IMR-90 (cell line): ENCODE measurements at regions not wholly inside any gene's neighbourhood (a gene's known extent, or its start where the extent isn't known, plus 50 kb on each side); places are given as distances from the start of the nearest gene placed in this dataset.

ENCODE experiments used
- ATAC-seq: fragments of 200-7000 bp; cut with Tn5 transposase; 2 replicates; pipeline ENCODE4 v1.9.1; 2020; ENCODE audit warnings: low read depth, mild to moderate bottlenecking, moderate library complexity
- BruUV-seq: library from RNA; stranded (reverse); fragments of 400-500 nt; replicated peaks from 2 replicates; lab custom pipeline; 2021; lab: Mats Ljungman, UMichigan
- CTCF ChIA-PET: fragments of 300-600 bp; formaldehyde crosslinking; extraction: SDS; loops from one replicate; lab custom pipeline; 2021; ENCODE audit warnings: antibody characterized with exemption; lab: Yijun Ruan, JAX
- POLR2A ChIA-PET: fragments of 300-600 bp; sonication (Branson Sonifier 250); formaldehyde crosslinking; loops from one replicate; lab custom pipeline; 2022; ENCODE audit warnings: antibody characterized with exemption; ENCODE audit not compliant: unreplicated experiment; lab: Charles Lee
- DNase-seq: peaks from one replicate; pipeline ENCODE4 v3.0.0; 2013
- H2AFZ ChIP-seq: replicated peaks from 2 replicates; pipeline ENCODE3; 2013; ENCODE audit warnings: low read length, mild to moderate bottlenecking; ENCODE audit not compliant: poor library complexity
- H2AK5ac ChIP-seq: 2 replicates; pipeline ENCODE4 v1.6.1; 2013; ENCODE audit warnings: low read depth, low read length, inconsistent platforms
- H2AK9ac ChIP-seq: replicated peaks from 2 replicates; pipeline ENCODE3; 2013; ENCODE audit warnings: mild to moderate bottlenecking, low read depth, low read length, moderate library complexity; ENCODE audit not compliant: poor library complexity
- H2BK120ac ChIP-seq: 2 replicates; pipeline ENCODE4 v1.6.1; 2013; ENCODE audit warnings: low read depth, low read length, inconsistent platforms
- H2BK15ac ChIP-seq: 3 replicates; pipeline ENCODE4 v1.6.1; 2013; ENCODE audit warnings: low read depth, low read length, inconsistent platforms
- H2BK20ac ChIP-seq: 2 replicates; pipeline ENCODE4 v1.6.1; 2013; ENCODE audit warnings: low read depth, mild to moderate bottlenecking, inconsistent platforms, low read length, moderate library complexity
- H2BK5ac ChIP-seq: 2 replicates; pipeline ENCODE4 v1.6.1; 2013; ENCODE audit warnings: mild to moderate bottlenecking, low read depth, low read length, inconsistent platforms; ENCODE audit not compliant: poor library complexity, severe bottlenecking
- H3K14ac ChIP-seq: replicated peaks from 2 replicates; pipeline ENCODE4 v1.6.1; 2013; ENCODE audit warnings: low read depth, low read length, inconsistent platforms
- H3K18ac ChIP-seq: 2 replicates; pipeline ENCODE4 v1.6.1; 2013; ENCODE audit warnings: low read depth, low read length, control low read depth
- H3K23ac ChIP-seq: 2 replicates; pipeline ENCODE4 v1.6.1; 2013; ENCODE audit warnings: low read depth, low read length, inconsistent platforms
- H3K27ac ChIP-seq: 2 replicates; pipeline ENCODE4 v1.5.1; 2013; ENCODE audit warnings: mild to moderate bottlenecking, control low read depth, low read length; ENCODE audit not compliant: insufficient read depth
- H3K27me3 ChIP-seq: 2 replicates; pipeline ENCODE4 v1.6.1; 2013; ENCODE audit warnings: low read length; ENCODE audit not compliant: control insufficient read depth, insufficient read depth
- H3K36me3 ChIP-seq: 2 replicates; pipeline ENCODE4 v1.6.1; 2013; ENCODE audit warnings: low read length, mixed read lengths; ENCODE audit not compliant: control insufficient read depth, insufficient read depth
- H3K4ac ChIP-seq: 2 replicates; pipeline ENCODE4 v1.6.1; 2013; ENCODE audit warnings: low read depth, low read length, inconsistent platforms
- H3K4me1 ChIP-seq: 2 replicates; pipeline ENCODE4 v1.6.1; 2013; ENCODE audit warnings: low read length, mixed read lengths; ENCODE audit not compliant: control insufficient read depth, insufficient read depth
- H3K4me2 ChIP-seq: 2 replicates; pipeline ENCODE4 v1.6.1; 2013; ENCODE audit warnings: low read depth, mild to moderate bottlenecking, control low read depth, low read length, moderate library complexity
- H3K4me3 ChIP-seq: 2 replicates; pipeline ENCODE4 v1.5.1; 2013; ENCODE audit warnings: low read depth, mild to moderate bottlenecking, control low read depth, low read length, moderate library complexity; ENCODE audit not compliant: insufficient read depth
- H3K56ac ChIP-seq: 2 replicates; pipeline ENCODE4 v1.6.1; 2013; ENCODE audit warnings: low read length, inconsistent platforms; ENCODE audit not compliant: insufficient read depth; ENCODE audit errors: extremely low read depth
- H3K79me1 ChIP-seq, 2 experiments: 2 replicates each; pipeline ENCODE4 v1.6.1; 2013; ENCODE audit warnings: low read length in 2 of 2, inconsistent platforms in 1 of 2, low read depth in 1 of 2
- H3K9ac ChIP-seq: 2 replicates; pipeline ENCODE4 v1.6.1; 2013; ENCODE audit warnings: low read depth, low read length, control low read depth
- H3K9me1 ChIP-seq: 2 replicates; pipeline ENCODE4 v1.6.1; 2013; ENCODE audit warnings: low read length, inconsistent platforms; ENCODE audit not compliant: insufficient read depth
- H3K9me3 ChIP-seq: 2 replicates; pipeline ENCODE4 v1.6.1; 2013; ENCODE audit warnings: low read length; ENCODE audit not compliant: control insufficient read depth, insufficient read depth
- H4K20me1 ChIP-seq: 2 replicates; pipeline ENCODE4 v1.6.1; 2013; ENCODE audit warnings: low read length, inconsistent platforms; ENCODE audit not compliant: insufficient read depth
- H4K5ac ChIP-seq: 2 replicates; pipeline ENCODE4 v1.6.1; 2013; ENCODE audit warnings: mild to moderate bottlenecking, low read depth, low read length, control low read depth
- H4K8ac ChIP-seq, 2 experiments: 2 replicates each; pipeline ENCODE4 v1.6.1; 2013; ENCODE audit warnings: low read depth in 2 of 2, low read length in 2 of 2, control low read depth in 1 of 2, inconsistent platforms in 1 of 2
- H4K91ac ChIP-seq: 2 replicates; pipeline ENCODE4 v1.6.1; 2013; ENCODE audit warnings: low read depth, low read length, inconsistent platforms; ENCODE audit not compliant: insufficient read depth
- CEBPB ChIP-seq: IDR thresholded peaks from 2 replicates; pipeline ENCODE4 v1.6.1; 2012; ENCODE audit warnings: low read depth, low read length, improper control_type of control experiment
- CHD1 ChIP-seq: IDR thresholded peaks from 2 replicates; pipeline ENCODE4 v1.6.1; 2012; ENCODE audit warnings: low read depth, low read length, improper control_type of control experiment
- CTCF ChIP-seq: conservative IDR thresholded peaks from 2 replicates; pipeline ENCODE4 v1.5.1; 2012; ENCODE audit warnings: mild to moderate bottlenecking, low read depth, low read length, improper control_type of control experiment
- ELK1 ChIP-seq: fragments of 150-350 bp; IDR thresholded peaks from 2 replicates; pipeline ENCODE4 v1.6.1; 2016; ENCODE audit warnings: low read depth, mild to moderate bottlenecking, low read length, moderate library complexity, borderline replicate concordance
- FOS ChIP-seq: fragments of 150-350 bp; IDR thresholded peaks from 2 replicates; pipeline ENCODE4 v1.6.1; 2016; ENCODE audit warnings: low read depth, low read length
- MAFK ChIP-seq: IDR thresholded peaks from 2 replicates; pipeline ENCODE4 v1.6.1; 2012; ENCODE audit warnings: low read depth, low read length, improper control_type of control experiment
- MAZ ChIP-seq: IDR thresholded peaks from 2 replicates; pipeline ENCODE4 v1.6.1; 2012; ENCODE audit warnings: low read depth, mild to moderate bottlenecking, low read length, improper control_type of control experiment, moderate library complexity, borderline replicate concordance
- MXI1 ChIP-seq: IDR thresholded peaks from 2 replicates; pipeline ENCODE4 v1.6.1; 2012; ENCODE audit warnings: low read depth, mild to moderate bottlenecking, low read length, moderate library complexity, borderline replicate concordance
- NFE2L2 ChIP-seq: fragments of 150-350 bp; IDR thresholded peaks from 2 replicates; pipeline ENCODE4 v1.6.1; 2016; ENCODE audit warnings: low read depth, mild to moderate bottlenecking, low read length
- POLR2A ChIP-seq: IDR thresholded peaks from 2 replicates; pipeline ENCODE4 v1.6.1; 2012; ENCODE audit warnings: mild to moderate bottlenecking, low read depth, low read length
- RAD21 ChIP-seq: IDR thresholded peaks from 2 replicates; pipeline ENCODE4 v1.6.1; 2012; ENCODE audit warnings: low read length, improper control_type of control experiment
- RCOR1 ChIP-seq: IDR thresholded peaks from 2 replicates; pipeline ENCODE4 v1.6.1; 2012; ENCODE audit warnings: mild to moderate bottlenecking, low read length, improper control_type of control experiment; ENCODE audit not compliant: insufficient replicate concordance
- RFX5 ChIP-seq: IDR thresholded peaks from 2 replicates; pipeline ENCODE4 v1.8.0; 2012; ENCODE audit warnings: low read depth, mild to moderate bottlenecking, low read length, moderate library complexity
- WGBS, 2 experiments: methylation state at CpG; one replicate each; pipeline versions ENCODE4 v1.1.5 to v1.1.7; 2013; ENCODE audit warnings: missing lambda C conversion rate in 2 of 2; ENCODE audit not compliant: insufficient read length in 1 of 2; ENCODE audit errors: extremely low coverage in 2 of 2; 5-methylcytosine and 5-hydroxymethylcytosine counted together
- dilution Hi-C: fragments of 300-500 bp; cut with HindIII; formaldehyde crosslinking; loops from one replicate; pipeline ENCODE4 v1.14.3; 2018; ENCODE audit warnings: low sequenced_read_pairs; ENCODE audit not compliant: unreplicated experiment
- in situ Hi-C: fragments of 300-500 bp; cut with MboI; formaldehyde crosslinking; loops from 3 replicates; pipeline ENCODE4 v1.14.3; 2019; ENCODE audit warnings: low sequenced_read_pairs, inconsistent platforms, mixed read lengths
- intact Hi-C: fragments of 100-400 bp; cut with micrococcal nuclease; formaldehyde crosslinking; loops from 2 replicates; pipeline ENCODE4 v1.10.0; 2022
- TF ChIP-seq, protein P1 (sequence below): fragments of 150-350 bp; IDR thresholded peaks from 2 replicates; pipeline ENCODE4 v1.6.1; 2017; ENCODE audit warnings: mild to moderate bottlenecking, antibody characterized with exemption, low read length, low read depth

- POLR2A ChIA-PET, result no interaction called here
- no peak overlapping the region for H3K4me3 ChIP-seq
These were observed 162.8 kb upstream of the PEX5L start for GRCh38 chr3:180199417-180199995.

More at GRCh38 chr3:180199417-180199995, 162.8 kb upstream of the PEX5L start:
- no peak overlapping the region for H3K56ac ChIP-seq
- H3K27me3 ChIP-seq, result no peaks in the 10 kb centered on the region
- no peak overlapping the region for H3K4ac ChIP-seq
- no peaks in the 10 kb centered on the region for H3K4me1 ChIP-seq
- no peaks in the 10 kb centered on the region for H3K9me1 ChIP-seq
- CTCF ChIA-PET, result no interaction called here
- no peak overlapping the region for H3K18ac ChIP-seq
- no peak overlapping the region for H2BK20ac ChIP-seq
- H3K36me3 ChIP-seq, result no peaks in the 10 kb centered on the region
- ATAC-seq (no peak), DNase-seq (no peak)
- H3K9ac ChIP-seq, result no peak overlapping the region
- H3K23ac ChIP-seq, result no peak overlapping the region
- no peak overlapping the region for H4K8ac ChIP-seq
- H2AK5ac ChIP-seq, result no peak overlapping the region
- intact Hi-C loops (no loop called here), in situ Hi-C loops (no loop called here), dilution Hi-C loops (no loop called here)
- no peak overlapping the region for H2BK120ac ChIP-seq
- H3K27ac ChIP-seq, result no peak overlapping the region
- H3K4me2 ChIP-seq, result no peak overlapping the region
- H2AFZ ChIP-seq, result no peak overlapping the region
- BruUV-seq, result no TSS peak
- H2AK9ac ChIP-seq, result no peak overlapping the region
- no CpG with 5 or more reads among the region's 5 CpGs for WGBS, 2 experiments
- no peaks in the 10 kb centered on the region for H4K20me1 ChIP-seq
- TF ChIP-seq RAD21 (no peak), CHD1 (no peak), ELK1 (no peak), CEBPB (no peak), MXI1 (no peak), FOS (no peak), MAFK (no peak), RFX5 (no peak), MAZ (no peak), NFE2L2 (no peak), RCOR1 (no peak), CTCF (no peak), POLR2A (no peak)
- TF ChIP-seq, protein P1, sequence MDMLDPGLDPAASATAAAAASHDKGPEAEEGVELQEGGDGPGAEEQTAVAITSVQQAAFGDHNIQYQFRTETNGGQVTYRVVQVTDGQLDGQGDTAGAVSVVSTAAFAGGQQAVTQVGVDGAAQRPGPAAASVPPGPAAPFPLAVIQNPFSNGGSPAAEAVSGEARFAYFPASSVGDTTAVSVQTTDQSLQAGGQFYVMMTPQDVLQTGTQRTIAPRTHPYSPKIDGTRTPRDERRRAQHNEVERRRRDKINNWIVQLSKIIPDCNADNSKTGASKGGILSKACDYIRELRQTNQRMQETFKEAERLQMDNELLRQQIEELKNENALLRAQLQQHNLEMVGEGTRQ, result no peak
- H2BK15ac ChIP-seq, result no peak overlapping the region
- H4K91ac ChIP-seq, result no peak overlapping the region
- no peaks in the 10 kb centered on the region for H3K79me1 ChIP-seq
- H3K9me3 ChIP-seq, result peaks cover 10% of the 10 kb centered on the region
- no peak overlapping the region for H3K14ac ChIP-seq
- no peak overlapping the region for H4K5ac ChIP-seq
- no peak overlapping the region for H2BK5ac ChIP-seq
